AG09309 (cell line): ENCODE measurements at regions not wholly inside any gene's neighbourhood (a gene's known extent, or its start where the extent isn't known, plus 50 kb on each side); places are given as distances from the start of the nearest gene placed in this dataset.

Experiments used
- DNase-seq: peaks from one replicate; pipeline ENCODE4 v3.0.0-alpha.2; 2010; ENCODE audit warnings: low read depth
- H3K4me3 ChIP-seq: 2 replicates; pipeline ENCODE4 v1.5.1; 2011; ENCODE audit warnings: mild to moderate bottlenecking, low read depth, low read length, moderate library complexity; ENCODE audit not compliant: control insufficient read depth
- TF ChIP-seq, protein P1 (sequence below): IDR thresholded peaks from 2 replicates; pipeline ENCODE4 v1.5.1; 2011; ENCODE audit warnings: mild to moderate bottlenecking, low read depth, low read length, inconsistent platforms; ENCODE audit not compliant: insufficient read depth, control insufficient read depth; ENCODE audit errors: missing control alignments

DNA sequence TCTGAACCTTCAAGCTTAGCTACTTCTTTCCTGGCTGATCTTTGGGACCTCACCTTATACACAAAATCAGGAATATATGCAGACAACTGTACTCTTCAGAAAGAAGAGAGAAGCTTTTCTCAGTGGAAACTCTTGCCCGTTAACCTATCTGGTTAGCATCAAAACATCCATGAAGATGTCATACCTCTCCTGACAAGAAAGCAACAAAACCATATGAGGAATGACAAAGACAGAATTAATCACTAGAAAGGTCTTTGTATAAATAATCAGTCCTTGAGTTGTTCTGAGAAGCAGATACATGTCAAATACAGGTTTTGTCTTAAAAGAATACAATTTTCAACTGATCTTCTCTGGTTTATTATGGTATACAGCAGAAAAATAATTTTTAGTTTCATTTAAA, 130.8 kb downstream of the FAT4 start:
- no peak overlapping the region for H3K4me3 ChIP-seq
- no peak for DNase-seq
- TF ChIP-seq, protein P1, sequence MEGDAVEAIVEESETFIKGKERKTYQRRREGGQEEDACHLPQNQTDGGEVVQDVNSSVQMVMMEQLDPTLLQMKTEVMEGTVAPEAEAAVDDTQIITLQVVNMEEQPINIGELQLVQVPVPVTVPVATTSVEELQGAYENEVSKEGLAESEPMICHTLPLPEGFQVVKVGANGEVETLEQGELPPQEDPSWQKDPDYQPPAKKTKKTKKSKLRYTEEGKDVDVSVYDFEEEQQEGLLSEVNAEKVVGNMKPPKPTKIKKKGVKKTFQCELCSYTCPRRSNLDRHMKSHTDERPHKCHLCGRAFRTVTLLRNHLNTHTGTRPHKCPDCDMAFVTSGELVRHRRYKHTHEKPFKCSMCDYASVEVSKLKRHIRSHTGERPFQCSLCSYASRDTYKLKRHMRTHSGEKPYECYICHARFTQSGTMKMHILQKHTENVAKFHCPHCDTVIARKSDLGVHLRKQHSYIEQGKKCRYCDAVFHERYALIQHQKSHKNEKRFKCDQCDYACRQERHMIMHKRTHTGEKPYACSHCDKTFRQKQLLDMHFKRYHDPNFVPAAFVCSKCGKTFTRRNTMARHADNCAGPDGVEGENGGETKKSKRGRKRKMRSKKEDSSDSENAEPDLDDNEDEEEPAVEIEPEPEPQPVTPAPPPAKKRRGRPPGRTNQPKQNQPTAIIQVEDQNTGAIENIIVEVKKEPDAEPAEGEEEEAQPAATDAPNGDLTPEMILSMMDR = no peak

DNA sequence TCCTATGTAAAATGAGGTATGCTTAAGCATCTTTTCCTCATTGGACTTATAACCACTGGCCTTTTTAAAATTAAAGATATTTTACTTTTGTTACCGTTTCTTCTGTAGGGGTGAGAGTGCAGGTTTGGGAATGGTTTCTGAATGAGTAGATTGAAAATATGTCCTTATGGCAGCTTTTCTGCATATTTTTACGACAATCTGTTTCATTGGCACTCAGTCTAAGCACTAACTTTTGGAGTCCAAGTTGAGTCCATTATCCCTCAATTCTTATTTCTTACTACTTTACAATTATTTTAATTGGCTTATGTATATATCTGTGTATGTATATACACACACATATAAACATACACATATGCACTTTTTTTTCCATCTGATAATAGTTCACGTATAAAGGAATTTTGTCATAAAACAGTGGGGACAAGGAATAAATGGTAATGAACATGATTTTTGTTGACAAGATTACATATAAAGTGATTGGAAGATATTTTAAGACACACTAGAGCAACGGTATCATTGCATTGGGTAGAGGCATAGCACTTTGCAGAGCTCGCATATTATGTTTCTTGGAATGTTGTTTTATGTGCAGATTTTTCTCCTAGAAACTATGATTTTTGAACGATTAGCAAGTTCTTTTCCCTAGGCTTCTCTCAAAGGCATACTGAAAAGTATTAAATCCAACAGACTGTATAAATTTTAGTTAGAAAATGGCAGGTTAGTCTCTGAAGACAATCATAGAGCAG, 133.0 kb downstream of the FAT4 start:
- TF ChIP-seq, protein P1 = no peak
- DNase-seq = no peak
- no peak overlapping the region for H3K4me3 ChIP-seq

DNA sequence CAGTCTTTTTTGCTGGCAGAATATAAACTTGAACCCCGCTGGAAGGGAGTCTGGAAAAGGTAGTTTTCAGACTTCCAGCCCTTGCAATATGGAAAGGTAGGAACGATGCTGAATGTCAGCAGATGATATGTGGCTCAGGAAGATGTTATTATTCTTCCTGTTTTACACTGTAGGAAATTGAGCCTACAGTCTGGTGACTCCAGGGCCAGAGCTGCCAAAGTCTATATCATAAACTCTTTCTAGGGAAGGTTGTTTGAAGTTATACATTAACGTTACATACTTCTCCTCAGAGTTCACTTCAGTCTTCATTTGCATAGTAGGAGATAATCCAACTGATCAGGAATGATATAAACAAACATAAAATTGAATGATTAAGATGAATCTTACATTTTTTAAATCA, 141.3 kb downstream of the FAT4 start:
- no peak overlapping the region for H3K4me3 ChIP-seq
- no peak for DNase-seq
- TF ChIP-seq, protein P1 = no peak

DNA sequence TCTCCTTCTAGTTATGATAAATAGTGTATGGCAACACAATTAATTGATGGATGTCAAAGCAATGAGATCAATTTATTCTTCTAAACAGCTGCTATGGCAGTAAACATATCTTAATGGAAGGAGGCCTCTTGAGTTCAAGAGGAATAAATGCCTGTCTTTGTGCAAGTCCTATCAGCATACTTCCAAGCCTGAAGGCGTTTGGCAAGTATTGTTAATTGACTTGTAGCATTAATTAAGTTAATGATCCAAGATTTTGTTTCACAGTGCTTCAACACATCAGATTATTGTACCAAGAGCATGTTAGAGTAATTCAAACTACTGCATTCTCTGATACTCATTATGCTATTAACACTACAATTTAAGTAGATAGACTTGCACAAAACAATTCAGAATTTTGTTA, 144.8 kb downstream of the FAT4 start:
- no peak overlapping the region for H3K4me3 ChIP-seq
- TF ChIP-seq, protein P1 = no peak
- no peak for DNase-seq

DNA sequence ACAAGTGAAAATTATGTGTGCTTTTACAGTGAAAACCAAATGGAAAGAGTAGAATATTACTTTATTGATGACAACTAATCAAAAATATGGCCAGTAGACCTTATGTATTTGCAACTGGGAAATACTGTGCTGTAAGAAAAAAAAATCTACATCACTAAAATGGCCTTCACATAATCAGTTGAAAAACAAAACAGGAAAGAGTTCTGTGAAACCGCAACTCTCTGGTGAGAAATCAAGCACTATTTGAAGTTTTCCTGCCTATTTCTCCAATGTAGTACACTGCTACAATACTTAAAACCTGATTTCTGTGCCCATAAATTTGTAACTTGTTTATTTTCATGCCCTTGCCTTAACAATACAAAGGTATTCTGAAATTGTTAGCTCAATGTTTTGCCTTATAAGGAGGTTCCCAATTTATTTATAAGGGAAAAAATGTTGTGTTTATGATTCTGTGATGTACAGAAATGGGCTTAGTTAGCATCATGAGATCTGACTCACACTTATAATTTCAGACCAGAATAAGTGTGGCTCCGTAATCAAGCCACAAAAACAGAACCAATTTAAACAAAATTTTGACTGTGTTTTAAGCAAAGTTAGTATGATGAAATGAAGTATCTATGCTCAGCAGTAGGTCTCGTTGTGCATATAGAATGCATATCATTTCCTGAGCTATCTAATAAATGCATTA, 147.1 kb downstream of the FAT4 start:
- H3K4me3 ChIP-seq = no peak overlapping the region
- TF ChIP-seq, protein P1 = no peak
- DNase-seq = no peak

DNA sequence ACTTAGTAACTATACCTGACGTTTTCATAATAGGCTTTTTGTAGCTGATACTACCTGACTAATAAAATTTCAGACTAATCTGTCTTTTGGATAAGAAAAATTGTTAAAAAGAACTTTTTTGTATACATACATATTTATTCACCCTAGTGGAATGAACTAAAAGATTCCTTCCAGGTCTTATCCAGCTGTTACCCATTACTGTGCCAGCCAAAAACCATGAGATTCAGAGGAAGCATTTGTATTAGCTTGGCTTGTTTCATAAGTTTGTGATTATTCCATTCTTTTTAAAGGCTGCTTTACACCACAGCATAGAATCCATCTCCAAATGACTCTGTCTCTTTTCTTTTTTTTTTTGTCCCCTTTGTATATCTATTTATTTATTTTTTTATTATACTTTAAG, 149.4 kb downstream of the FAT4 start:
- DNase-seq = peak; percentile 27
- TF ChIP-seq, protein P1 = no peak
- H3K4me3 ChIP-seq = no peak overlapping the region
